DND-41 (cell line): ENCODE measurements at regions not wholly inside any gene's neighbourhood (a gene's known extent, or its start where the extent isn't known, plus 50 kb on each side); places are given as distances from the start of the nearest gene placed in this dataset.

Experiments used
- CTCF ChIP-seq: IDR thresholded peaks from 2 replicates; pipeline ENCODE4 v1.5.1; 2012; ENCODE audit warnings: borderline replicate concordance, low read length, moderate library complexity, mild to moderate bottlenecking; ENCODE audit not compliant: poor library complexity, severe bottlenecking; ENCODE audit errors: extremely low read depth
- EZH2 ChIP-seq: IDR thresholded peaks from 3 replicates; pipeline ENCODE4 v1.6.1; 2012; ENCODE audit warnings: borderline replicate concordance, low read depth, mild to moderate bottlenecking, moderate library complexity, low read length, inconsistent platforms; ENCODE audit not compliant: severe bottlenecking

- TF ChIP-seq CTCF (no peak), EZH2 (no peak)
Observed at GRCh38 chr1:80143361-80143760, 1136.8 kb upstream of the ADGRL4 start.
